ENCODE measurements at regions not wholly inside any gene's neighbourhood (a gene's known extent, or its start where the extent isn't known, plus 50 kb on each side); places are given as distances from the start of the nearest gene placed in this dataset.
"Not testable (repeated sequence)": the region's sequence is repeated elsewhere in the genome, so short reads cannot be mapped to it uniquely, and the experiment has no call there.

GRCh38 chr6:119490050-119490449, 140.5 kb upstream of the MAN1A1 start:
- H2BK12ac ChIP-seq (ENCODE audit: insufficient read length, low read depth, low read length); H3T11ph ChIP-seq (ENCODE audit: low read length); H3K27me3 ChIP-seq (ENCODE audit: insufficient read depth, low read length); H3K18ac ChIP-seq (ENCODE audit: insufficient read length, low read depth, low read length); H3K27ac Mint-ChIP-seq; DNase-seq; H3K4me1 ChIP-seq (ENCODE audit: insufficient read depth, low read length); H3K14ac ChIP-seq (ENCODE audit: insufficient read depth, low read length); H2AFZ ChIP-seq (ENCODE audit: low read length); H4K5ac ChIP-seq (ENCODE audit: insufficient read length, low read depth, low read length); H2BK20ac ChIP-seq (ENCODE audit: low read depth, low read length, poor library complexity, severe bottlenecking); H3K4ac ChIP-seq (ENCODE audit: low read depth, low read length); H3K4me2 ChIP-seq (ENCODE audit: insufficient read depth, insufficient read length, low read length); H2BK120ac ChIP-seq (ENCODE audit: low read depth, low read length, poor library complexity, severe bottlenecking); H2AK5ac ChIP-seq (ENCODE audit: insufficient read length, low read length); H3K27ac ChIP-seq (ENCODE audit: insufficient read length, low read depth, low read length); H3K9me3 Mint-ChIP-seq; H3K36me3 Mint-ChIP-seq (ENCODE audit: insufficient read depth in 1 of 3, low read depth in 3 of 3); H3K4me3 Mint-ChIP-seq; H4K8ac ChIP-seq (replicated peaks; ENCODE audit: insufficient read length, low read depth, low read length); H3K23me2 ChIP-seq (ENCODE audit: insufficient read length, low read depth, low read length, poor library complexity, severe bottlenecking); H3K4me1 Mint-ChIP-seq; H3K79me1 ChIP-seq (ENCODE audit: insufficient read depth, low read depth, low read length, poor library complexity, severe bottlenecking); H3K9ac ChIP-seq (ENCODE audit: extremely low read depth, insufficient read length, low read length); H4K20me1 ChIP-seq (ENCODE audit: control insufficient read depth, insufficient read depth, insufficient read length); H3K23ac ChIP-seq (ENCODE audit: insufficient read length, low read depth, low read length); H2BK5ac ChIP-seq (ENCODE audit: insufficient read length, low read length); H4K91ac ChIP-seq (ENCODE audit: insufficient read length, low read depth, low read length); H3K79me2 ChIP-seq (ENCODE audit: insufficient read depth, low read length); H3K27me3 Mint-ChIP-seq (ENCODE audit: low read depth); H3K56ac ChIP-seq (ENCODE audit: insufficient read length, low read depth, low read length); H3K9me3 ChIP-seq (ENCODE audit: control insufficient read depth, low read depth, low read length); H2BK15ac ChIP-seq (ENCODE audit: low read depth, low read length): not testable (repeated sequence)
- WGBS (ENCODE audit: extremely low coverage, insufficient read length, low lambda C conversion rate): no CpG with 5 or more reads among the region's 1 CpG

All from H9 (cell line).